Gastrocnemius medialis (tissue), 4 donors: ENCODE measurements at regions not wholly inside any gene's neighbourhood (a gene's known extent, or its start where the extent isn't known, plus 50 kb on each side); places are given as distances from the start of the nearest gene placed in this dataset.

Source experiments
- ATAC-seq, 2 donors: fragments of 150-250 bp; one replicate each; pipeline ENCODE4 v1.9.1; 2016
- DNase-seq, 2 donors: peaks; one replicate each; pipeline ENCODE4 v3.0.0-alpha.2; 2019
- H3K27ac ChIP-seq, 4 donors: fragments of 200-600 bp; sonication (generic); 1 replicate in 1 of 4; 2 replicates in 3 of 4; pipeline ENCODE4 v1.5.1; 2016 to 2018; ENCODE audit warnings: mild to moderate bottlenecking in 2 of 4, moderate library complexity in 1 of 4
- H3K27me3 ChIP-seq, 3 donors: fragments of 200-600 bp; sonication (generic) in 2 of 3; 1 replicate in 1 of 3; 2 replicates in 2 of 3; pipeline versions ENCODE4 v1.5.1 to v1.6.0; 2016 to 2019; ENCODE audit warnings: mild to moderate bottlenecking in 1 of 3, moderate library complexity in 1 of 3
- H3K36me3 ChIP-seq, 2 donors: fragments of 200-600 bp; sonication (generic) in 1 of 2; one replicate each; pipeline ENCODE4 v1.5.1; 2017 to 2018
- H3K4me1 ChIP-seq, 2 donors: fragments of 200-600 bp; sonication (generic) in 1 of 2; one replicate each; pipeline ENCODE4 v1.5.1; 2016 to 2017; ENCODE audit warnings: mild to moderate bottlenecking in 2 of 2
- H3K4me3 ChIP-seq, 4 donors: fragments of 200-600 bp; sonication (generic) in 3 of 4; 1 replicate in 1 of 4; 2 replicates in 3 of 4; pipeline ENCODE4 v1.5.1; 2016 to 2019; ENCODE audit warnings: mild to moderate bottlenecking in 2 of 4
- H3K9me3 ChIP-seq, 3 donors: fragments of 200-600 bp; sonication (generic) in 2 of 3; 1 replicate in 1 of 3; 2 replicates in 2 of 3; pipeline ENCODE4 v1.5.1; 2016 to 2019
- POLR2A ChIP-seq, 2 donors: fragments of 450-650 bp; IDR thresholded peaks; one replicate each; pipeline ENCODE4 v1.6.1; 2017; ENCODE audit warnings: antibody characterized with exemption in 2 of 2, mild to moderate bottlenecking in 2 of 2, moderate library complexity in 2 of 2
- in situ Hi-C, 4 donors: fragments of 200-750 bp; cut with MboI; loops; one replicate each; pipeline versions ENCODE4 v1.15.0 to v1.8.0; 2017; ENCODE audit warnings: low sequenced_read_pairs in 4 of 4
- intact Hi-C: fragments of 100-400 bp; cut with DNase I; formaldehyde crosslinking; loops from one replicate; pipeline ENCODE4 v1.15.1; 2023; ENCODE audit warnings: low total_unique reads
- TF ChIP-seq, protein P1 (sequence below), 5 experiments: fragments of 450-650 bp in 3 of 5; fragments of 200-600 bp in 2 of 5; sonication (generic) in 2 of 5; IDR thresholded peaks in 4 of 5; conservative IDR thresholded peaks in 1 of 5; 1 replicate in 4 of 5; 2 replicates in 1 of 5; pipeline ENCODE4 v1.5.1; 2016 to 2019; ENCODE audit warnings: antibody characterized with exemption in 5 of 5, mild to moderate bottlenecking in 3 of 5, moderate library complexity in 3 of 5

- in situ Hi-C loops (no loop called here), intact Hi-C loops (no loop called here)
- H3K27ac ChIP-seq: no peak overlapping the region
- no peaks in the 10 kb centered on the region for H3K36me3 ChIP-seq
- H3K4me3 ChIP-seq: no peak overlapping the region
- TF ChIP-seq, protein P1, sequence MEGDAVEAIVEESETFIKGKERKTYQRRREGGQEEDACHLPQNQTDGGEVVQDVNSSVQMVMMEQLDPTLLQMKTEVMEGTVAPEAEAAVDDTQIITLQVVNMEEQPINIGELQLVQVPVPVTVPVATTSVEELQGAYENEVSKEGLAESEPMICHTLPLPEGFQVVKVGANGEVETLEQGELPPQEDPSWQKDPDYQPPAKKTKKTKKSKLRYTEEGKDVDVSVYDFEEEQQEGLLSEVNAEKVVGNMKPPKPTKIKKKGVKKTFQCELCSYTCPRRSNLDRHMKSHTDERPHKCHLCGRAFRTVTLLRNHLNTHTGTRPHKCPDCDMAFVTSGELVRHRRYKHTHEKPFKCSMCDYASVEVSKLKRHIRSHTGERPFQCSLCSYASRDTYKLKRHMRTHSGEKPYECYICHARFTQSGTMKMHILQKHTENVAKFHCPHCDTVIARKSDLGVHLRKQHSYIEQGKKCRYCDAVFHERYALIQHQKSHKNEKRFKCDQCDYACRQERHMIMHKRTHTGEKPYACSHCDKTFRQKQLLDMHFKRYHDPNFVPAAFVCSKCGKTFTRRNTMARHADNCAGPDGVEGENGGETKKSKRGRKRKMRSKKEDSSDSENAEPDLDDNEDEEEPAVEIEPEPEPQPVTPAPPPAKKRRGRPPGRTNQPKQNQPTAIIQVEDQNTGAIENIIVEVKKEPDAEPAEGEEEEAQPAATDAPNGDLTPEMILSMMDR (IDR thresholded peaks at IDR 0.05 in 4 of 5, conservative IDR thresholded peaks at IDR 0.05 in 1 of 5): no peak
- no peak for TF ChIP-seq POLR2A (IDR thresholded peaks at IDR 0.05)
- H3K4me1 ChIP-seq: no peaks in the 10 kb centered on the region
- H3K27me3 ChIP-seq: no peaks in the 10 kb centered on the region
- ATAC-seq: no peak
- no peak for DNase-seq
- H3K9me3 ChIP-seq: no peaks in the 10 kb centered on the region
Measured at GRCh38 chrX:80098038-80098437, 83.5 kb downstream of the TBX22 start.

DNA sequence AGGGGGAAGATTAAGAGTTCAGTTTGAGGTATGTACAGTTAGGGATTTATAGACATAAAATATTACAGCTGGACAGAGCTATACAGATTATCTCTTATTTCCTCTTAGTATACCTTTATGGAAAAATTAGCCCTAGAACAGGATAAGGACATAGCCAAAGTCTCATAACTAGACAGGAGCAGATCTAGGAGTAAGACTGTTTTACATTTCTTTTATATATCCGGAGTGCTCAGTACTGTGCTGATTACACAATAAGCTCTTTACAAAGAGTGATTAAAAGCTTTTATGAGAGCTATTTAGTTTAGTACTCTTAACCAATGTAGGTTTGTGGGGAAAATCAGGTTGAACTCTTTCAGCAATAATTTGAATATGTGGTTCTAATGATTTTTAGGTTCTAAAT lies 105.8 kb downstream of the TBX22 start:
- TF ChIP-seq, protein P1 (IDR thresholded peaks at IDR 0.05 in 4 of 5, conservative IDR thresholded peaks at IDR 0.05 in 1 of 5): no peak
- no peak for TF ChIP-seq POLR2A (IDR thresholded peaks at IDR 0.05)
- no peaks in the 10 kb centered on the region for H3K36me3 ChIP-seq
- no peak overlapping the region for H3K27ac ChIP-seq
- no peaks in the 10 kb centered on the region for H3K4me1 ChIP-seq
- no peaks in the 10 kb centered on the region for H3K9me3 ChIP-seq
- H3K4me3 ChIP-seq: no peak overlapping the region
- in situ Hi-C loops (no loop called here), intact Hi-C loops (no loop called here)
- ATAC-seq (no peak), DNase-seq (no peak)
- no peaks in the 10 kb centered on the region for H3K27me3 ChIP-seq

GRCh38 chrX:80138938-80139337 lies 124.4 kb downstream of the TBX22 start:
- ATAC-seq: no peak
- no peak overlapping the region for H3K4me3 ChIP-seq
- no peaks in the 10 kb centered on the region for H3K9me3 ChIP-seq
- no peak for TF ChIP-seq POLR2A (IDR thresholded peaks at IDR 0.05)
- in situ Hi-C loops (no loop called here), intact Hi-C loops (no loop called here)
- H3K4me1 ChIP-seq: no peaks in the 10 kb centered on the region
- no peaks in the 10 kb centered on the region for H3K36me3 ChIP-seq
- H3K27me3 ChIP-seq: no peaks in the 10 kb centered on the region
- DNase-seq: no peak
- no peak overlapping the region for H3K27ac ChIP-seq

DNA sequence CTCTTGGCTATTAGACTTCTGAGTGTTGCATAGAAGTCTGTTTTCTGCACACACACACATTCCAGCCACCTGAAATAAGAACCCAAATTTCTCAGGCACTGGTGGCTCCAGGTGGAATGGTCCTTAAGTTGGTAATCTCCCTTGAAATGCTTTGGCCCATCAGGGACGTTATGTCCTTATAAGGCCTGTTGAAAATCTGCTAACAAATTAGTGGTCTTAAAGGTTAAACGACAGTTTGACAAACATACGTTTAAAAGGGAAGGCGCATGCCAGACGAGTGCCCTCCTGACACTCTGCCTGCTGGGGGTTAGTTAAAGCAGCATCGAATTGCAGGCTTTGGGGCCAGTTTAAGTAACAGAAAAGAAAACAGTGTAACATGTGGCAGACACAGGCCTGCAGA lies 125.0 kb downstream of the TBX22 start:
- Histone ChIP-seq H3K4me1 (no peaks in the 10 kb centered on the region), H3K4me3 (no peak overlapping the region), H3K9me3 (no peaks in the 10 kb centered on the region), H3K27me3 (no peaks in the 10 kb centered on the region), H3K27ac (no peak overlapping the region), H3K36me3 (no peaks in the 10 kb centered on the region)
- ATAC-seq (no peak), DNase-seq (no peak)
- in situ Hi-C loops: no loop called here
- TF ChIP-seq, protein P1 (IDR thresholded peaks at IDR 0.05 in 4 of 5, conservative IDR thresholded peaks at IDR 0.05 in 1 of 5): no peak
- no peak for TF ChIP-seq POLR2A (IDR thresholded peaks at IDR 0.05)
- intact Hi-C loops: no loop called here

DNA sequence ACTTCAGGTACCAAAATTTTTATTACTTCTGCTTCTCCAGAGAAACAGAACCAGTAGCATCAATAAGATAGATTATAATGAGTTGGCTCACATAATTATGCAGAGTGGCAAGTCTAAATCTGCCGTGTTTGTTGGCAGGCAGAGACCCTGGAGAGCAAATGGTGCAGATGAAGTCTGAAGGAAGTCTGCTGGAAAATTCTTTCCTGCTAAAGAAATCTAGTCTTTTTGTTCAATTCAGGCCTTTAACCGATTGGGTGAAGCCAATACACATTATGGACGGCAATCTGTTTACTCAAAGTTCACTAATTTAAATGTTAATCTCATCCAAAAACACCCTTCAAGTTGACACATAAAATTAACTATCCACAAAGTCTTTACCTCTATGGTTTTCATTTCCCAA lies 156.0 kb downstream of the TBX22 start:
- ATAC-seq (no peak), DNase-seq (no peak)
- H3K4me3 ChIP-seq: no peak overlapping the region
- no peaks in the 10 kb centered on the region for H3K9me3 ChIP-seq
- intact Hi-C loops: no loop called here
- no peak for TF ChIP-seq POLR2A (IDR thresholded peaks at IDR 0.05)
- TF ChIP-seq, protein P1 (IDR thresholded peaks at IDR 0.05 in 4 of 5, conservative IDR thresholded peaks at IDR 0.05 in 1 of 5): no peak
- no peaks in the 10 kb centered on the region for H3K36me3 ChIP-seq
- H3K27ac ChIP-seq: no peak overlapping the region
- in situ Hi-C loops: no loop called here
- H3K4me1 ChIP-seq: no peaks in the 10 kb centered on the region
- H3K27me3 ChIP-seq: no peaks in the 10 kb centered on the region
